NB4 (cell line): ENCODE measurements at regions not wholly inside any gene's neighbourhood (a gene's known extent, or its start where the extent isn't known, plus 50 kb on each side); places are given as distances from the start of the nearest gene placed in this dataset.

Experiments used
- DNase-seq: peaks from one replicate; pipeline ENCODE4 v3.0.0; 2010; ENCODE audit warnings: low read depth
- H3K4me3 ChIP-seq: one replicate; pipeline ENCODE4 v1.5.1; 2011; ENCODE audit warnings: mild to moderate bottlenecking, low read depth, low read length, moderate library complexity
- CTCF ChIP-seq: IDR thresholded peaks from one replicate; pipeline ENCODE4 v1.5.1; 2012; ENCODE audit warnings: low read depth, low read length
- MAX ChIP-seq: IDR thresholded peaks from 2 replicates; pipeline ENCODE4 v1.6.1; 2011; ENCODE audit warnings: low read depth, low read length
- MYC ChIP-seq: IDR thresholded peaks from 2 replicates; pipeline ENCODE4 v1.6.1; 2011; ENCODE audit warnings: low read depth, low read length
- POLR2A ChIP-seq: IDR thresholded peaks from 2 replicates; pipeline ENCODE4 v1.6.1; 2011; ENCODE audit warnings: mild to moderate bottlenecking; ENCODE audit not compliant: insufficient read length; ENCODE audit errors: extremely low read depth

- H3K4me3 ChIP-seq, result no peak overlapping the region
- TF ChIP-seq MYC (no peak), CTCF (no peak), MAX (no peak), POLR2A (no peak)
- no peak for DNase-seq
Measured at GRCh38 chr9:129393064-129393463, 215.0 kb upstream of the IER5L start.

GRCh38 chr9:129392093-129392541 is 214.1 kb upstream of the IER5L start:
- no peak for DNase-seq
- TF ChIP-seq POLR2A, result no peak
- no peak for TF ChIP-seq MAX
- no peak for TF ChIP-seq CTCF
- no peak overlapping the region for H3K4me3 ChIP-seq

- TF ChIP-seq CTCF (no peak), MYC (no peak), MAX (no peak), POLR2A (no peak)
- DNase-seq, result no peak
- H3K4me3 ChIP-seq, result no peak overlapping the region
Measured at GRCh38 chr9:129391221-129391661, 213.2 kb upstream of the IER5L start.

GRCh38 chr9:129390541-129390940 is 212.5 kb upstream of the IER5L start:
- DNase-seq, result no peak
- TF ChIP-seq CTCF (no peak), MAX (no peak), MYC (no peak), POLR2A (no peak)
- no peak overlapping the region for H3K4me3 ChIP-seq

- no peak overlapping the region for H3K4me3 ChIP-seq
- TF ChIP-seq CTCF (no peak), MYC (no peak), POLR2A (no peak), MAX (no peak)
- no peak for DNase-seq
Measured at GRCh38 chr9:129387822-129388221, 209.8 kb upstream of the IER5L start.

- no peak overlapping the region for H3K4me3 ChIP-seq
- no peak for DNase-seq
- TF ChIP-seq MAX, result no peak
- TF ChIP-seq POLR2A, result no peak
- TF ChIP-seq CTCF, result no peak
Measured at GRCh38 chr9:129386812-129387177, 208.7 kb upstream of the IER5L start.
